ENCODE measurements at regions not wholly inside any gene's neighbourhood (a gene's known extent, or its start where the extent isn't known, plus 50 kb on each side); places are given as distances from the start of the nearest gene placed in this dataset.
A peak's percentile ranks its signal among the peaks of the same experiment; 100 is the strongest.
"Not testable (repeated sequence)": the region's sequence is repeated elsewhere in the genome, so short reads cannot be mapped to it uniquely, and the experiment has no call there.

DNA sequence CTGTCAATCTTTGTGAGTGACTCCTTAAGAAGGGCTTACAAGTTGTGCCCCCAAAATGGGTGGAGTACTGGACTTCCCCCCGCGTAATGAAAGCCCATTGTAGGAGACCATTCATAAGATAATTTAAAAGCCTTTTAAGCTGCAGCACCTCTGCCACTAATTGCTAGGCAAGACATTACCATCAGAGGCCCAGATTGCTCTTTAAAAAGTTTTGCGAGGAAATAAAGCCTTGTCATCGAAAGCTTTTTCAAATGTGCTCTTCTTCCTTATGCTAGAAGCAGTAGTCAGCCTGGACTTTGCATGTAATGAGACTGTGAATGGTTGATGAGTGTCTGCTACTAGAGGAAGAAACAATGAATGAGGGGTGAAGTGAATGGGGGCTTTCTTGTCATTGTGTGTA, 345.3 kb upstream of the CDH2 start:
- DNase-seq = no peak

- DNase-seq = no peak
Observed at GRCh38 chr18:28519997-28520396, 343.1 kb upstream of the CDH2 start.

- no peak for DNase-seq
Observed at GRCh38 chr18:28514699-28515098, 337.8 kb upstream of the CDH2 start.

- DNase-seq = no peak
Observed at GRCh38 chr18:28512357-28512756, 335.4 kb upstream of the CDH2 start.

DNA sequence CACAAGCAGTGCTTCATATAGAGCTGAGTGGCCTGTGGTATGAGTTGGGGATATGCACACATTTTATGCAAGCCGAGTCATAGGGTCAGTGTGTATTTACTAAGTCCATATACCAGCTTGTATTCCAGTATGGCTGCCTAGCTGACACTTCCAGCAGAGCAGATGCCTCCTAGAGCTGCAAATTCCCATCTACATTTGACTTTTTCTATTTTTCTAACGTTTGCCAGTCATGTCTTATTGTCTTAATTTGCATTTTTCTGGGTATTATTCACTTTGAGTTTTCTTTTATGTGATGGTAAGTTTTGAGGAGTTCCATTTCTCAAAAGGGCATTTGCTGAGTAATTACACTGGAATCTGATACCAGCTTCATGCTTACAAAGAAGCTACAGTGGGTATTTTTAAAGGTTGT, 334.5 kb upstream of the CDH2 start:
- DNase-seq = peak; percentile 26

- DNase-seq = no peak
Observed at GRCh38 chr18:28510210-28510609, 333.3 kb upstream of the CDH2 start.

DNA sequence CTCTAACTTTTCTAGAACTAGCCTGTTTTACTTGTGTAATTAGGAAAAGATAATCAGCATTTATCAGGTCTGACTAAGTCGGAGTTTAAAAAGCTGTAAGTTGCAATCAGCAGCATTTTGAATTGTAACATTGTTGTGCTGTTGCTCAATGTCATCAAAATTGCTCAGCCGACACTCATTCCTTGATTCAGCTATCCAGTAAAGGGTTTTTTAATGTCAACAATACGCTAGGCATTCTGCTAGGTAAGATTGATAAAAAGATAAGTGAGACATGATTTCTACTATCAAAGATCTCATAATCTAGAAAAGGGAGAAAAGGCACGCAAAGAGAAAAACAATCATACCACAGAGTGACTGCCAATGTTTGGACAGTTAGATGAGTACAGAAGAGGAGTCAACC, 327.1 kb upstream of the CDH2 start:
- DNase-seq = no peak

DNA sequence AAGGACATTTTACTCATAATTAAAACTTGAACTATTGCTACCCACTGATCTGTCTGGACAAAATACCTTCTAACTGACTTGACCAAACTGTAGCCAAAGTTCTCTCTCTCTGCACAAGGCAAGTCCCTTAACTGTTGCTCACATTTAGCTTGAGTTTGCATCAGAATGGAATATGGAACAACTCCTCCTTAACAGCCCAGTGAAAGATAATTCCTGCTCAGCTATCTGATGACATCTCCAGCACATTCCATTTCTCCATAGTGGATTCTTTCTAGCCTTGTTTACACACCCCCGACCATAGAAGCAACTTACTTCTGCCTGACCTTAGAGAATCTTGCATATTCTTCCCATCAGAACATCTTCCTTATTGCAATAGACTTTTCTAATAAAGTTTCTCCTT, 317.2 kb upstream of the CDH2 start:
- no peak for DNase-seq

DNA sequence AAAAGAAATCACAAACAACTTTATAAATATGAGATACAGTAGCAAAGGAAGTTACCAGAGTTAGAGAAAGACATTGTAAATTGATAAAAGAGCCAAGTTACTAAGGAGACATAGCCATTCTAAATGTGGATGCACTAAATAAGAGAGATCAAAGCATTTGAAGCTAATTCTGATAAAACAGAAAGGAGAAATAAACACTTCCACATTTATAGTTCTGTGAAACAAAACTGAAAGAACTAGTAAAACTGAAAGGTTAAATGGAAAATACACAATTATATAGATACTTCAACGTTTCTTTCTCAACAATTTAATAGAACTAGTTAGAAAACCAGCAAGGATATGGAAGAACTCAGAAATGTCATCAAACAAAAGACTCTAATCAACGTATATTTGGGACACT, 309.0 kb upstream of the CDH2 start:
- no peak for DNase-seq

GRCh38 chr18:28485210-28485801, 308.4 kb upstream of the CDH2 start:
- DNase-seq = no peak

DNA sequence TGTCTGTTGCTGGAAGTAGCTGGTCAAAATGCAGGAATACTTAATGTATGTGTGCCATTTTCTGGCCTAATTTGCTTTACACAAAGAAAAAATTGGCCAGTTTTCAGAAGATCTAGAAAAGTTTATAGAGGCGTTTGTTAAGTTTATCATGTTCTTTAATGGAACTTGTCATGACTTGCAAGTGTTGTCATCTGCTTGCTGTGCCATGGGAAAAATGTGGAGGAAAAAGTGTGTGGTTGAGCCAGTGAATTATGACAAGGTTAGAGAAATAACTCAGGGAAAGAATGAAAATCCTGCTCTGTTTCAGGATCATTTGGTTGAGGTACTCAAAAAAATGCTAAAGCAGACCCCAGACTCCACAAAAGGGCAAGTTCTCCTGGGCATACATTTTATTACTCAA, 301.6 kb upstream of the CDH2 start:
- no peak for DNase-seq

GRCh38 chr18:28476302-28476701, 299.4 kb upstream of the CDH2 start:
- no peak for DNase-seq

DNA sequence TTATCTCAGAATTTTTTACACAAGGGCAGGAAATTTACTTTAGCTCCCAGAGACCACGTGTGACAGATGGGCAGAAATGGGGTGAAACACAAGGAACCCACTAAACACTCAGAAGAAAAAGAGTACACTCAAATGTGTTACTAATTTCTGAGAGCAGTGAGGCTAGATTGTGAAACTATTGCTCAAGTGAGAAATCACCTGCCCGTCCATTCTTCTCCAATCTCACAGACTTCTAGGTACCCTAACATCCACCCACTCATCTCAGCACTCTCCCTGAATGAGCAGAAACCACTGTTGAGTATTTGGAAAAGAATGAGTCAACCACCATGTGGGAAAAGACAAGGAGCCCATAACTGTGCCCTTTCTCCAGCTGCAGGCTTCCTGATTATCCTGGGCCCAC, 293.0 kb upstream of the CDH2 start:
- no peak for DNase-seq

DNA sequence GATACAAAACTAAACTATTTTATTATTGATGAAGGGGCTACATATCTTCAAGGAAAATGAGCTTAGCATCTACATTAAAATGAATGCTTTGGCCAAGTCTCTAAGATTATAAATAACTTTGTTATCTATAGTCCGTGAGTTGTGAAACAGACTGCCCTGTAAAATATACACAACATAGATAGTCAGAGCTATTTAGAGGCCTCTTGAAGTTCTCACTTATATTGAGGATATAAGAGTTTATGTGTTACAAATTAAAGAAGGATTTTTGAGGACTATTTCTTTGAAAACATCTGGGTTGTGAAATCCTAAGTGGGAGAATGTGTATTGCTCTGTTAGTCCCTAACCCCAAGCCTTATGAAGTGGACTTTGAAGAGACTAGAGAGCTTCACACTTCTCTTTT, 292.0 kb upstream of the CDH2 start:
- DNase-seq = no peak

DNA sequence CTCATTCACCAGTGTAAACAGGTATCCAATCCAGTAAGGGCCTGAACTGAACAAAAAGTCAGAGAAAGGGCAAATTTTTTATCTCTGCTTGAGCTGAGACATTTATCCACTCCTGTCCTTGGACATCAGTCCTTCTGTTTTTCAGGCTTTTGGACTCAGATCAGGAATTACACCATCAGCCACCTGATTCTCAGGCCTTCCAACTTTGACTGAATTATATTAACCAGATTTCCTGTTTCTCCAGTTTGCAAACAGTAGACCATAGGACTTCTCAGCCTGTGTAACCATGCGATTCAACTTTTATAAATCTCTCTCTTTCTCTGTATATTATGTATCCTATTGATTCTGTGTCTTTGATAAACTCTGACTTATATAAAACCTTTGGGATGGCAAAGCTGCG, 289.3 kb upstream of the CDH2 start:
- DNase-seq = no peak

DNA sequence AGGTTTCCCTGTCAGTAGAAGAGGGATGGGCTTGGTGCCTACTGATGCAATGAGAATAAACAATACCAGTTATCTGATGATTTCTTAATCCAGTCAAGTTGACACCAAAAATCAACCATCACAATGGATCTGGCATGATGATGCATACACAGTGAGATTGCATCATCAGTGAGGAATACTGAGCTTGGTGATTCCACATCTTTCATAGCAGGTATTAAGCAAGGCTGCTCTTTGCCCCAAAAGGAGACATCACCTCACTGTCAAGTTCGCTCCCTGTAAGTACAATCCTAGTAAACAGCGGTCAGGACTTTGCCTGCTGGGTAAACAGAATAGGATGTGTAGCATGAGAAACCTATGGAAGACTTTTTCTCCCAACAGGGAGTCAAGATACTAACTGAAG, 282.7 kb upstream of the CDH2 start:
- no peak for DNase-seq

GRCh38 chr18:28458751-28459150, 281.8 kb upstream of the CDH2 start:
- DNase-seq = no peak

DNA sequence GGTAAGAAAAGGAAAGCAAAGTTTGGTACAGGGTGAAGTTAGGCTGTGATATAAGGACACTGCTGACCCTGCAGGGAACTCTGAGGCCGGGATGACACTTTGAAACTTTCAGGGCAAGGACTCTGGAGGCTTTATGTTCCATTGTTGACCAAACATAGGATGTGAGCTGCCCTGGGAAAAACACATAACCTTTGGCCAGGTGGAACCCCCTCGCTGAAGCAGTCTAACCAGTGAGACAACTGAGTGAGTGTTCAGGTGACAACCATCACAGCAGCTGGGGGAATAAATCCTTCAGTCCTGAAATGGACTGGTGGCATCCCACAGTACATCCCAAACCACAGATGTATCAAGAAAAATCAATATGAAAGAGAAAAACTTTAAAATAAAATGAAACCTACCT, 280.9 kb upstream of the CDH2 start:
- no peak for DNase-seq

- DNase-seq = no peak
Observed at GRCh38 chr18:28455971-28456370, 279.0 kb upstream of the CDH2 start.

DNA sequence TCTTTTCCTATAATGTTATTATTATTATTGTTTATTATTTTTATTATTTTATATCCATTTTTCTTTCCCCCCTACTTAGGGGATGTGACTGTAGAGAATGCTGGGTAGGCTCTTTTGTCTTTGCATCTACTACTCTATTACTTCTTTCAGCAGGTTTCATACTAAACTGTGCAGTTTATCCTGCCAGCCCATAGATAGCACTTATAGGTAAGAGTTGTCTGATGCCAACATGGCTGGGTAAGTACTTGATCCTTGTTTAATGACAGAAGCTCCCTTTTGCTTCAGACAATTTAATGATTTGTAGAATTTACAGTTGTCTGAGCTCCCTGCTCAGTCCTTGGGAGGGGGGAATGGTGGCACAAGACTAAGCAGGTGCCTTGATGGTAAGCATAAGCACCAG, 262.9 kb upstream of the CDH2 start:
- DNase-seq = no peak

GRCh38 chr18:28438381-28438780, 261.5 kb upstream of the CDH2 start:
- no peak for DNase-seq

- DNase-seq = no peak
Observed at GRCh38 chr18:28432339-28432738, 255.4 kb upstream of the CDH2 start.

DNA sequence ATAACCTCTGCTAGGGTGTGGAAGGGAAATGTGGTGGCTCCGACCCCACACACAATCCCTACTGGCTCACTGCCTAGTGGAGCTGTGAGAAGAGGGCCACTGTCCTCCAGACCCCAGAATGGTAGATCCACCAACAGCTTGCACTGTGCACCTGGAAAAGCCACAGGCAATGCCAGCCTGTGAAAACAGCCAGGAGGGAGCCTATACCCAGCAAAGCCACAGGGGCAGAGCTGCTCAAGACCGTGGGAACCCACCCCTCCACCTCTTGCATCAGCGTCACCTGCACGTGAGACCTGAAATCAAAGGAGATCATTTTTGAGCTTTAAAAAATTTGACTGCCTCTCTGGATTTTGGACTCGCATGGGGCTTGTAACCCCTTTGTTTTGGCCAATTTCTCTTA, 249.0 kb upstream of the CDH2 start:
- DNase-seq = no peak

- DNase-seq = no peak
Observed at GRCh38 chr18:28422577-28422976, 245.6 kb upstream of the CDH2 start.

- DNase-seq = not testable (repeated sequence)
Observed at GRCh38 chr18:28421950-28422349, 245.0 kb upstream of the CDH2 start.

- no peak for DNase-seq
Observed at GRCh38 chr18:28412521-28412920, 235.6 kb upstream of the CDH2 start.
